SHP77 treated with DMSO at 0.1 percent for 48 hours (cell line): ENCODE measurements at regions not wholly inside any gene's neighbourhood (a gene's known extent, or its start where the extent isn't known, plus 50 kb on each side); places are given as distances from the start of the nearest gene placed in this dataset.
"Not testable (repeated sequence)": the region's sequence is repeated elsewhere in the genome, so short reads cannot be mapped to it uniquely, and the experiment has no call there.

Source experiments
- DNase-seq: peaks from one replicate; lab custom pipeline; 2025; lab: John Stamatoyannopoulos, UW

- no peak for DNase-seq
These were observed 441.3 kb upstream of the ADAMTSL1 start for GRCh38 chr9:18032636-18033035.

- no peak for DNase-seq
These were observed 437.3 kb upstream of the ADAMTSL1 start for GRCh38 chr9:18036422-18037187.

DNA sequence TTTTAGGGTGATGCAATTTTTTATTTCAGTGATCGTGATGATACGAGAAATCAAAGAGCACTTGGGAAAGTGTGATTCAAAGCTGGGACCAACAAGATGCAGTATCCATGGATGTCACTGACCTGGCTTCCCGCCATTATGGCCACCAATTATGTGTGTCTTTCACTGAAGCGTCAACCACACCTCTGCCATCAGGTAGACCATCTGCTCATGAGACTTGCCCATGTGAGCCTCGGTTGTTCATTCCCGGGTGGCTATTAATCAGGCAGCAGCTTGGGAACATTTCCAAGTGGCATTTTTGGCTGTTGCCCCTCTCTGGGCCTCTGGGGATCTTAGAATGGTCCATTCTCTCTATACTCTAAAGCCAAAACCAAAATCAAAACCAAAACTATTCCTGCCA, 436.0 kb upstream of the ADAMTSL1 start:
- no peak for DNase-seq

GRCh38 chr9:18040327-18040726, 433.6 kb upstream of the ADAMTSL1 start:
- no peak for DNase-seq

DNA sequence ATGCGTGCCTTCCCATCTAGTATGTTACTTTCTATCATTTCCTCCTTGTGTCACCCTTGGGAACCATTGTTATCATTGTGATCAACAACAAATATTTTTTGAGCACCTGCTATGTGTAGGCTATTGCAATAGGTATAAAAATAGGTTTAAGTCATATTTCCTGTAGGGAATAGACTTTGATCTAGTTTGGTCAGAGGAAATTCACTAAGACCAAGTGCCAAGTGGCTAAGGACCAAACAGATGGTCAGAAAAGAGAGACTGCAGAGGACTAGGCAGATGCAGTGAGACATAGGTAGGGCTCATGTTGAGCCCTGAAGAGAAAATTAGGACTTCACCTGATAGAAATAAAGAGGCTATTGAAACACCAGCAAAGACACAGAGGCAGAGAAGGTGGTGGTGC, 430.0 kb upstream of the ADAMTSL1 start:
- DNase-seq: no peak

DNA sequence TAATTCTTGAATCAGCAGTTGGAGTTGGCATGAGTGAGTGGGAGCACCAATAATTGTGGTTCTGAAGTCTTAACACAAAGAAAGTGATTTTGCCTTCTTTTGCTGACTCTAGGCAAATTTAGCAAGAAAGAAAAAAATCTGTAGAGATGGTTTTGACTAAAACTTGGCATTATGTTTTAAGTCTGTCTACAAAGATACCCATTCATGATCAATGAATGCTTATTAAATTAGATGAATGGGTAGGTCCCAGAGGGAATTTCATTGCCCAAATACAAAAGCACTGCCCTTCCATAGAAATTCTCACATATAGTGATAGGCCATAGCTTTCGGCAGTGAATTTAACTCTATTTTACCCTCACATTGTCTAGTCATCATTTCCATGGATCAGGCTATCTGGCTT, 428.6 kb upstream of the ADAMTSL1 start:
- no peak for DNase-seq

DNA sequence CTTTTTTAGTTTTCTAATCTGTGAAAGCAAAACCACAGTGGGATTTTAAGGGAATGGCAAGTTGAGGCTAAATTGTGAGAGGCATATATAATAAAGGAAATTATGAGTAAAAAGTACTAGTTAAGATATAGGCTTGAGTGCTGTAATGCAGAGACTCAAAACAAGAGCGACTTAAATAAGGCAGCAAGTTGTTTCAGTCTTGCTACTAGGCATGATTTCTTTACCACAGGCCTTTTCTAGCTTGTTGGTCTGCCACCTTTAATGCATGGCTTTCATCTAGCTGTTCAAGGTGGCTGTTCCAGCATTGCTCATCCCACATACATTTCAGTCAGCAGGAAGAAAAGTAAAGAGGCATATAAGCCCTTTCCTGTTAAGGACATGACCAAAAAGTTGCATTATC, 427.9 kb upstream of the ADAMTSL1 start:
- no peak for DNase-seq

DNA sequence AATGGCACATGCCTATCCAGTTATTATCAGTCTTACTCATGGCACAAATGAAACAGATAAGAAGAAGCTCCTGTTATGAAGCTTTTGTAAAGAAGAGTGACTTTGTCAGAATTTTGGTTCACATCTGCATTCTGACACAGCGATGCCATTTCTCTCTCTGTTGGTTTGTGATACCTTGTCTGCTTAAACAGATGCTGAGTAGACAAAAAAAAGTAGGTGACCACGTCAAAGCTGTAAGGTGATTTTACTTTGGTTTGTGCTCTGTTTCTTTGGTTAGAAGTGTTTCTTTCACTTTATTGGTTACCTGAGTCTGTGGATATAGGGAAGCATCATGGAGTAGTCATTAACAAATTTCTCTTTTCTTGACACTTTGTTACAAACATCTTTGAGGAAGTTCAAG, 422.3 kb upstream of the ADAMTSL1 start:
- DNase-seq: no peak

DNA sequence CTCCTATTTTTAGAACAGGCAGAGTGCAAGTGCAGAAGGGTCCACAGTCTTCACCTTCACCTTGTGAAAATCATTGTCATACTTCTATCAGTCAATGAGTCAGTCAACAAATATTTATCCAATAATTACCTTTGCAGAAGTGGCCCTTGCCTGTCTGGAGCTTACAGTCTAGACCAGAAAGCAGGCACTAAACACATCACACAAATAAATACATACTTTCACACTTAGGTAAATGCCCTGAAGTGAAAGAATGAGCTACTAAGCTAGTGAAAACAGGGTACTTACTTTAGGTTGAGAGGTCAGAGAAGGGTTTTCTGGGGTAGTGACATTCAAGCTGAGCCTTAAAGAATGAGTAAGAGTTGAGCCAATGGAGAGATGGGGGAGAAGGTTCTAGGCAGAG, 421.9 kb upstream of the ADAMTSL1 start:
- no peak for DNase-seq

- DNase-seq: no peak
These were observed 417.5 kb upstream of the ADAMTSL1 start for GRCh38 chr9:18056269-18056992.

- DNase-seq: no peak
These were observed 417.0 kb upstream of the ADAMTSL1 start for GRCh38 chr9:18056993-18057369.

DNA sequence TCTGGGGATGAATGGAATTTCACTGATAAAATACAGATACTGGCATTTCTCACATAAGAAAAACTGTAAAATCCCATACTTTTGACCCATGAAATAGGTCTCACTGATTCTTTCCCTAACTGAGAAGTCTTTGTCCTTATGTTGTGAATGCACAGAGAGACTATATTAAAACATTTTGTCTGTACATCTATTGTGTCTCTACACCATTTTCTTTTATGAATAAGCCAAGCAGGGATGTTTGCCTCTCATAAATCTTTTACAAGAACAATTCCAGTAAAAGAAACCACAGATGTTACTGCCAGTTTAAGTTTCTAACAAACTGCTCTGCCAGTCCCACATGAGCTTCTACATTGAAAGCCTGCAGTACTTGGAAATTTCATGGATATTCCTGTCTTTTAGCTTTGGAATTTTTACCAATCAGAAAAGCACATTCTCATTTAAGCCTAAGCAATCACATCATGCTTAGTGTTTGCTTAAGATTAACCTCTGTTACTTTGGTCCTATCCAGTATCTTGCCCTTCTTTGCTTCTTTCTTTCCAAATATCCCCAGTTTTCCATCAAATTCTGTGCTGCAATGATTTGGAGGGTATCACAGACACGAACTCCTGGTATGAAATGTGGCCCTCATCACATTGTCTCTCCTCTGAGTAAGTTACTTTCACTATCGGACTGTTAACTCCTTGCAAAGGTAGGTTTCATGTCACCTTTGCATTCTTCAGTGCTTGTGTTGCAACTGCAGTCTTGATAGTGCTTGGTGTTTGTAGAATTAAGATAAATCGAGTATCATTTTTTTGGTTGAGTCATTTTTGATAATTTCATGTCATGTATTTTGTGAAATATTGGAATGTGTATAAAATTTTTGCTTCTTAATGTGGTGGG, 415.1 kb upstream of the ADAMTSL1 start:
- no peak for DNase-seq

DNA sequence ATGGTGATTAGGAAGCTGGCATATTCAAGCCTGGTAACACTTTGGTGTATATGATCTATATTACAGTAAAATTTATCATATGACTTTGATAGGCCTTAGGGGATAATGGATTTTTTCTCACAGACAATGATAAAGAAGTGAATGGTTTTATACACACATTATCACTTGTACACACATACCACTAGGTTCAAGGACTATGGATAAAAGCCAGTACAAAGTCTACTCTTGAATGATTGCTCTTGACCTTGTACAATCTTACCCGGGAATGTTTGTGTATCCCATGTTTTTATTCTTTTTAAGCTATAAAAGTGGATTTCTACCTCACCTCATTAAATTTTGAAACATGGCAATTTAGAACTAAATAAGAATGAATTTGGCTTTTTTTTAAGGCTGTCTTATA, 414.5 kb upstream of the ADAMTSL1 start:
- DNase-seq: no peak

DNA sequence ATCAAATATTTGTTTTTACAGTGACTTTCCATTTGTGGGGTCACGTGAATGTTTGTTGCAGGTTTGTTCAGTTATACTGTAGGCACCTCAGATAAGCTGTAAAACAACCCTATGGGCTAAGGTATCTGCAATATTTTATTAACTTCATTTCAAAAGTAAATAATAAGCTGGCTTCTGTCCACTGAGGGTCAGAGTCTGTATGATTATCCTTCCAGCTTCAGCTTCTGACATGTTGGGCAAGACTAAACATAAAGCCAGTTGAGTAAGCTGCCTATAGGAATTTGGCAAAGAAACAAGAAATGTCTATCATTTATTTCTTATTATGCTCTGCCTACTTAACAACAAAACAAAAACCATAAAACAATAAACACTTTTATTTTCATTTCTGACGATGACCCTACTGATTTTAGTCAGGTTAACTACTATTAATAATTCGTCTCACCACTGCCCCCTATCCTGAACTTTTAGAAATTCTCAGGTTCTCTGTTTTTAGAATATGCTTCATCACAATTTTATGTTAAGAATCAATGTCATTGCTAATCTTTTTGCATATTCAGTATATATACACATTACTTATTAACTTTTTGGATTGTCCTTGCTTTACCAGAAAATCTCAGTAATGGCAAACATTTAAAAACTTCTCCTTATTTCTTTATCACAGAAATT, 413.6 kb upstream of the ADAMTSL1 start:
- no peak for DNase-seq

- DNase-seq: no peak
These were observed 412.6 kb upstream of the ADAMTSL1 start for GRCh38 chr9:18061332-18061731.

DNA sequence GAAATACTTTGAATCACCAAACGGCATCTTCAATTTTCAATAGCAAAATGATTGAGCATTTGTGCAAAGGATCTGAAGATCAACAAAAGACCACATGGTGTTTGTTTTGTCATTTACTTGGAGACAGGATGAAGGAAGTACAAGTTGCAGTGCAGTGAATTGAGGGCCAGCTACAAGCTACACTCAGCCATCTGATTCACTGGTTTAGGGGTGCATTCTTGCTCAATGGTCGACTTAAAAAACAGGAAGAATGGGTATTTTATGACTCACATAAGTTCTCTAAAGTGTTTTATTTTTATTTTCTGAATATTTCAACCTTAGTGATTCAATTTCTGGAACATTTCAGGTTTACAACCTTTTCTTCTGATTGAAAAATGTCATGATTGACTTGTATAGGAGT, 412.1 kb upstream of the ADAMTSL1 start:
- no peak for DNase-seq

DNA sequence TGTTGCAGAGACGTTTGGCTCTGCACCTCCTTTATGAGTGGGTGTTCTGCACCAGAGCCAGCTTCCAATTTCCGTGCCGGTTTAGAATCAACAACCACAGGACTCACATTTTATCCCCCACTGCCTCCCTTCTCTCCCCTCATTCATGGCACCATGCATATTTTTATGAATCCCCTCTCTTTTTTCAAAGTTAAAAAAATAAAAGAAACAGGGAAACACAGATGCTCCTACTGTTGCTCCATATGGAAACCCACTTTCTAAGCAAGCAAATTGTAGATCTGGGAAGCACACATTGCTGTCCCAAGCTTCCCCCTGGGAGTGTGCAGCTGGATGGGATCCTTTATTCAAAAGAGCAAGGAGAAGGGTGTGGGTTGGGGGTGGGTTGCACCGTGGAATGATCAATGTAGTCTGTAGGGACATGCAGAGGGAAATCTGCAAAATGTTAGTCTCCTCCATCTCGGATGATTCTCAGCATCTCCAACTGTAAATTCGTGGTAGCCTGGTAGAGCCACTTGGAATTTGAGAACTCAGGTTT, 410.0 kb upstream of the ADAMTSL1 start:
- no peak for DNase-seq

GRCh38 chr9:18066608-18067007, 407.3 kb upstream of the ADAMTSL1 start:
- not testable (repeated sequence) for DNase-seq

DNA sequence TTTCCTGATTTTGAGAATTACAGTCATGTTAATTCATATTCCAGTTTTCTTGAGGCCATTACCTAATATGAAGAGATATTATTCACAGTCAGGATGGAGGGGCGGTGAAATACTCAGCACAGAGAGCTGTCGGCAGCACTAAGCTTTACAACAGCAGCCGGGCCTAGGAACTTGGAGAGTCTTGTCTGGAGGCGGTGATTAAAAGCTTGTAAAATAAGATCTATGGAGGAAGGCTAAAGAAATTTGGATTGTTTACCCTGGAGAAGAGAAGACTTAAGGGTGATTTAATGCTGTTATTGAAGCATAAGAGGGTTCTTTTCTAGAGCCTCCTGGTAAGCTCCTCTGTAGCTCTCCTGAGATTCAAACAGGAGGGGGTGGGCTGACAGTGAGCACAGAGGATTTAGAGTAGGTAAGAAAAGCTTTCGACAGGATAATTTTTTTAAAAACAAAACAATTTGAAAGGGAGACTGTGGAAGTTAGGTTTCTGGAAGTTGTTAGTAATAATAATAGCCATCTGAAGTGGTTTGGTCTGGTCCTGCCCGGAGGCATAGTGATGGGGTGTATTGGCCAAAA, 406.3 kb upstream of the ADAMTSL1 start:
- DNase-seq: no peak

- no peak for DNase-seq
These were observed 405.1 kb upstream of the ADAMTSL1 start for GRCh38 chr9:18068900-18069299.

GRCh38 chr9:18071651-18072060, 402.3 kb upstream of the ADAMTSL1 start:
- DNase-seq: no peak

DNA sequence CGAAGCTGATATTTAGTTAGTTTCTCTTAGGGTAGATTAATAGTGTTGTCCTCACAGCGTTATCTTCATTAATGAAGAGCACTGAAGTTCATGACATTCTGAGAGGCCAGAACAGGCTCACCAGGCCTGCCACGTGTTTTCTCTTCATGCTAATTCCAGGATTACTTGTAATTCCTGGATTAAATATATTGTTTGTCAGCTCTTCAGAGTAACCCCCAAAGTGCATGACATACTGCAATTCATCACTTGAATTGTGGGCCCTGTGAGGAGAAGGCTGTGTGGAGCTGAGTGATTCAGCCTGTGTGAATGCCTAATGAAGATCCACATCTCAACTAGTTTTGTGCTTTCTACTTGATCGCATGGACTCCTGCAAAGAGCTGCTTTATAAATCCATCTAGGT, 401.0 kb upstream of the ADAMTSL1 start:
- no peak for DNase-seq
